GM12878 (cell line): ENCODE measurements at regions not wholly inside any gene's neighbourhood (a gene's known extent, or its start where the extent isn't known, plus 50 kb on each side); places are given as distances from the start of the nearest gene placed in this dataset.
A peak's percentile ranks its signal among the peaks of the same experiment; 100 is the strongest.

ENCODE experiments used
- ATAC-seq: fragments of 200-7000 bp; cut with Tn5 transposase; 3 replicates; pipeline ENCODE4 v1.9.1; 2020; ENCODE audit warnings: mild to moderate bottlenecking, moderate library complexity
- BruUV-seq: library from RNA; stranded (reverse); fragments of 400-500 nt; replicated peaks from 2 replicates; lab custom pipeline; 2021; lab: Mats Ljungman, UMichigan
- CTCF ChIA-PET: fragments of 300-600 bp; sonication (Branson Sonifier 250); formaldehyde crosslinking; extraction: SDS; loops from one replicate; lab custom pipeline; 2021; ENCODE audit warnings: inconsistent platforms; lab: Yijun Ruan, JAX
- POLR2A ChIA-PET: fragments of 350-600 bp; formaldehyde crosslinking; extraction: SDS; loops from one replicate; lab custom pipeline; 2021; ENCODE audit warnings: inconsistent platforms; lab: Charles Lee
- RAD21 ChIA-PET: fragments of 300-600 bp; sonication (Branson Sonifier 250); formaldehyde crosslinking; loops from one replicate; lab custom pipeline; 2023; ENCODE audit warnings: antibody characterized with exemption; ENCODE audit not compliant: unreplicated experiment; lab: Charles Lee
- SMC1A ChIA-PET: fragments of 300-600 bp; sonication (Branson Sonifier 250); formaldehyde crosslinking; loops from one replicate; lab custom pipeline; 2023; ENCODE audit not compliant: unreplicated experiment, uncharacterized antibody; lab: Charles Lee
- DNase-seq: peaks from one replicate; pipeline ENCODE4 v3.0.0-alpha.2; 2011; ENCODE audit warnings: low read depth, low spot score
- FAIRE-seq: peaks from 3 replicates; lab custom pipeline; 2011; peaks lifted over from hg19 to GRCh38; lab: Jason Lieb, UNC
- H2AFZ ChIP-seq: 2 replicates; pipeline ENCODE4 v1.6.0; 2011; ENCODE audit warnings: low read depth, low read length, control low read depth; ENCODE audit not compliant: control insufficient read depth
- H3K27ac ChIP-seq: 2 replicates; pipeline ENCODE4 v1.5.1; 2011; ENCODE audit warnings: control low read depth; ENCODE audit not compliant: control insufficient read depth, insufficient read depth
- H3K27me3 ChIP-seq, 2 experiments: replicated peaks in 1 of 2; 2 replicates each; pipeline versions ENCODE4 v1.6.0 to v1.6.1; 2011; ENCODE audit warnings: low read length in 1 of 2; ENCODE audit not compliant: control insufficient read depth in 2 of 2, insufficient read depth in 2 of 2
- H3K36me3 ChIP-seq, 2 experiments: 2 replicates each; pipeline ENCODE4 v1.5.1; 2011; ENCODE audit warnings: low read length in 1 of 2; ENCODE audit not compliant: control insufficient read depth in 2 of 2, insufficient read depth in 2 of 2
- H3K4me1 ChIP-seq: 2 replicates; pipeline ENCODE4 v1.6.1; 2011; ENCODE audit warnings: mild to moderate bottlenecking, low read length, moderate library complexity, mixed read lengths; ENCODE audit not compliant: control insufficient read depth, insufficient read depth
- H3K4me2 ChIP-seq: 2 replicates; pipeline ENCODE4 v1.6.0; 2011; ENCODE audit warnings: control low read depth; ENCODE audit not compliant: control insufficient read depth, insufficient read depth
- H3K4me3 ChIP-seq: fragments of 200-600 bp; sonication (generic); 2 replicates; pipeline ENCODE4 v1.5.1; 2016
- H3K79me2 ChIP-seq: 2 replicates; pipeline ENCODE4 v1.6.0; 2011; ENCODE audit warnings: low read length; ENCODE audit not compliant: control insufficient read depth, insufficient read depth
- H3K9ac ChIP-seq: 2 replicates; pipeline ENCODE4 v1.8.0; 2011; ENCODE audit warnings: low read length, control low read depth, mixed read lengths; ENCODE audit not compliant: control insufficient read depth, insufficient read depth
- H3K9me3 ChIP-seq: replicated peaks from 3 replicates; pipeline ENCODE4 v1.5.1; 2011; ENCODE audit warnings: mild to moderate bottlenecking, low read length; ENCODE audit not compliant: control insufficient read depth, insufficient read depth
- H4K20me1 ChIP-seq: 2 replicates; pipeline ENCODE4 v1.6.0; 2011; ENCODE audit not compliant: control insufficient read depth, insufficient read depth
- E4F1 ChIP-seq: fragments of 450-650 bp; IDR thresholded peaks from 2 replicates; pipeline ENCODE4 v1.6.1; 2018; ENCODE audit warnings: borderline replicate concordance, mild to moderate bottlenecking; ENCODE audit not compliant: partially characterized antibody
- LARP7 ChIP-seq: fragments of 450-650 bp; IDR thresholded peaks from 2 replicates; pipeline ENCODE4 v1.6.1; 2017; ENCODE audit warnings: mild to moderate bottlenecking
- NFYB ChIP-seq: IDR thresholded peaks from 2 replicates; pipeline ENCODE4 v1.6.1; 2011; ENCODE audit warnings: low read depth, mild to moderate bottlenecking, low read length, improper control_type of control experiment, moderate library complexity; ENCODE audit not compliant: insufficient read depth
- USF2 ChIP-seq: IDR thresholded peaks from 2 replicates; pipeline ENCODE4 v1.6.1; 2011; ENCODE audit warnings: low read depth, low read length, improper control_type of control experiment, borderline replicate concordance
- ZNF274 ChIP-seq: IDR thresholded peaks from one replicate; pipeline ENCODE4 v1.8.0; 2011; ENCODE audit not compliant: insufficient read length, insufficient read depth
- WGBS: methylation state at CpG from one replicate; pipeline ENCODE4 v1.1.6; 2016; ENCODE audit warnings: low lambda C conversion rate; ENCODE audit not compliant: insufficient replicate concordance, insufficient coverage; ENCODE audit errors: missing lambda C conversion rate; 5-methylcytosine and 5-hydroxymethylcytosine counted together
- in situ Hi-C: fragments of 300-500 bp; cut with MboI; formaldehyde crosslinking; loops from 9 replicates; pipeline ENCODE4 v1.14.3; 2018; ENCODE audit warnings: mixed read lengths
- intact Hi-C: fragments of 100-400 bp; cut with micrococcal nuclease; formaldehyde crosslinking; loops from one replicate; pipeline ENCODE4 v1.14.2; 2022; ENCODE audit not compliant: unreplicated experiment

GRCh38 chr18:42275138-42275535 lies 320.1 kb downstream of the PIK3C3 start:
- Histone ChIP-seq H3K4me1 (no peaks in the 10 kb centered on the region), H4K20me1 (no peaks in the 10 kb centered on the region), H3K4me3 (no peak overlapping the region), H3K27ac (no peak overlapping the region), H3K36me3 (no peaks in the 10 kb centered on the region), H3K79me2 (no peaks in the 10 kb centered on the region), H3K4me2 (no peak overlapping the region), H2AFZ (no peak overlapping the region), H3K9ac (no peak overlapping the region), H3K27me3 (no peaks in the 10 kb centered on the region), H3K9me3 (no peaks in the 10 kb centered on the region)
- no peak for TF ChIP-seq USF2
- no peak for TF ChIP-seq NFYB
- TF ChIP-seq E4F1: no peak
- no peak for TF ChIP-seq LARP7
- no peak for TF ChIP-seq ZNF274
- RAD21 ChIA-PET: interaction anchor here (0.7 to 7.1 kb wide), 8 partner anchors 8 to 222 kb away, joined by 3 to 115 read pairs (median 4); no protein-coding TSS in a partner anchor
- 39% methylated on average over 2 of the region's 2 CpGs for WGBS
- CTCF ChIA-PET: interaction anchor here (0.6 to 10.3 kb wide), 11 partner anchors 21 to 1296 kb away, joined by 3 to 204 read pairs (median 4); no protein-coding TSS in a partner anchor
- in situ Hi-C loops: no loop called here
- intact Hi-C loops: no loop called here
- ATAC-seq: peak; percentile 13; the same call in 1 of the 3 replicates
- no peak for DNase-seq
- FAIRE-seq: no peak
- POLR2A ChIA-PET: interaction anchor here (0.5 to 1.4 kb wide), 2 partner anchors 19 to 161 kb away, joined by 3 to 4 read pairs; no protein-coding TSS in a partner anchor
- SMC1A ChIA-PET: interaction anchor here (0.8 to 9.2 kb wide), 9 partner anchors 8 to 222 kb away, joined by 3 to 191 read pairs (median 4); no protein-coding TSS in a partner anchor
- BruUV-seq: no TSS peak
